HepG2 (cell line): ENCODE measurements at regions not wholly inside any gene's neighbourhood (a gene's known extent, or its start where the extent isn't known, plus 50 kb on each side); places are given as distances from the start of the nearest gene placed in this dataset.

Source experiments
- ATAC-seq: fragments of 200-7000 bp; cut with Tn5 transposase; 3 replicates; pipeline ENCODE4 v1.9.1; 2020; ENCODE audit warnings: mild to moderate bottlenecking, moderate library complexity
- BruUV-seq: library from RNA; stranded (reverse); fragments of 400-500 nt; replicated peaks from 2 replicates; lab custom pipeline; 2021; lab: Mats Ljungman, UMichigan
- CTCF ChIA-PET: fragments of 300-600 bp; formaldehyde crosslinking; extraction: SDS; loops from one replicate; lab custom pipeline; 2021; ENCODE audit warnings: low total read pairs, inconsistent platforms, low intra/inter-chr PET ratio; lab: Yijun Ruan, JAX
- POLR2A ChIA-PET: fragments of 350-600 bp; sonication (Branson Sonifier 250); formaldehyde crosslinking; loops from one replicate; lab custom pipeline; 2020; ENCODE audit warnings: antibody characterized with exemption, inconsistent platforms; lab: Yijun Ruan, JAX
- DNase-seq: peaks from one replicate; pipeline ENCODE4 v3.0.0-alpha.2; 2015; ENCODE audit warnings: low spot score
- FAIRE-seq: peaks from 3 replicates; lab custom pipeline; 2011; peaks lifted over from hg19 to GRCh38; lab: Jason Lieb, UNC
- H2AFZ ChIP-seq: one replicate; pipeline ENCODE4 v1.6.1; 2011; ENCODE audit warnings: low read length, inconsistent platforms
- H3K27ac ChIP-seq: fragments of 300-600 bp; 3 replicates; pipeline ENCODE4 v1.8.0; 2011; ENCODE audit warnings: mixed run types, mild to moderate bottlenecking, mixed read lengths, low read length, inconsistent platforms; ENCODE audit not compliant: insufficient read depth; ENCODE audit errors: extremely low read length
- H3K27me3 ChIP-seq, 2 experiments: fragments of 200-600 bp in 1 of 2; 2 replicates in 1 of 2; 3 replicates in 1 of 2; pipeline versions ENCODE4 v1.6.0 to v1.8.0; 2011; ENCODE audit warnings: low read length in 2 of 2, mild to moderate bottlenecking in 2 of 2, moderate library complexity in 2 of 2, inconsistent platforms in 1 of 2; ENCODE audit not compliant: insufficient read depth in 2 of 2, control insufficient read depth in 1 of 2
- H3K36me3 ChIP-seq, 2 experiments: fragments of 200-600 bp in 1 of 2; replicated peaks in 1 of 2; 2 replicates in 1 of 2; 3 replicates in 1 of 2; pipeline versions ENCODE4 v1.5.1 to v1.8.0; 2011; ENCODE audit warnings: low read length in 2 of 2, inconsistent platforms in 1 of 2; ENCODE audit not compliant: insufficient read depth in 2 of 2, control insufficient read depth in 1 of 2
- H3K4me1 ChIP-seq: 2 replicates; pipeline ENCODE4 v1.5.1; 2012; ENCODE audit warnings: low read length, inconsistent platforms; ENCODE audit not compliant: insufficient read depth
- H3K4me2 ChIP-seq: 2 replicates; pipeline ENCODE4 v1.6.0; 2011; ENCODE audit warnings: low read depth, low read length, inconsistent platforms
- H3K4me3 ChIP-seq, 3 experiments: fragments of 200-600 bp in 1 of 3; sonication (generic), shearing (Covaris generic) in 1 of 3; replicated peaks in 1 of 3; 2 replicates each; pipeline ENCODE4 v1.5.1; 2011 to 2016; ENCODE audit warnings: low read length in 3 of 3, inconsistent platforms in 2 of 3, low read depth in 2 of 3, mild to moderate bottlenecking in 2 of 3, control low read depth in 1 of 3, mixed read lengths in 1 of 3; ENCODE audit not compliant: insufficient read depth in 1 of 3
- H3K79me2 ChIP-seq: one replicate; pipeline ENCODE4 v1.6.1; 2011; ENCODE audit warnings: low read length, inconsistent platforms; ENCODE audit not compliant: insufficient read depth
- H3K9ac ChIP-seq: 2 replicates; pipeline ENCODE4 v1.6.0; 2011; ENCODE audit warnings: mild to moderate bottlenecking, low read depth, low read length, inconsistent platforms; ENCODE audit not compliant: insufficient read depth
- H3K9me3 ChIP-seq: 2 replicates; pipeline ENCODE4 v1.5.1; 2012; ENCODE audit warnings: mild to moderate bottlenecking, low read length
- H4K20me1 ChIP-seq: 2 replicates; pipeline ENCODE4 v1.6.0; 2011; ENCODE audit warnings: inconsistent platforms, mild to moderate bottlenecking, low read length, moderate library complexity; ENCODE audit not compliant: insufficient read depth
- DNMT3B ChIP-seq: conservative IDR thresholded peaks from 2 replicates; pipeline ENCODE4 v1.6.1; 2016; ENCODE audit warnings: missing biosample characterization, control low read depth
- HNF4A ChIP-seq: sonication (generic); formaldehyde crosslinking; IDR thresholded peaks from 2 replicates; pipeline ENCODE4 v1.4.0; 2020; ENCODE audit warnings: missing genetic modification reagents
- JARID2 ChIP-seq: sonication (generic); formaldehyde crosslinking; IDR thresholded peaks from 2 replicates; pipeline ENCODE4 v1.8.1; 2023; ENCODE audit warnings: missing genetic modification reagents, inconsistent platforms; ENCODE audit not compliant: insufficient replicate concordance
- KLF9 ChIP-seq: IDR thresholded peaks from 2 replicates; pipeline ENCODE4 v1.6.1; 2016; ENCODE audit warnings: low read depth
- MTA1 ChIP-seq: sonication (generic); formaldehyde crosslinking; IDR thresholded peaks from 2 replicates; pipeline ENCODE4 v1.4.0; 2020; ENCODE audit warnings: missing genetic modification reagents, mild to moderate bottlenecking, borderline replicate concordance
- NR2F1 ChIP-seq, 2 experiments: fragments of 450-650 bp in 1 of 2; formaldehyde crosslinking in 1 of 2; IDR thresholded peaks; 2 replicates each; pipeline versions ENCODE4 v1.5.0 to v1.6.1; 2016 to 2020; ENCODE audit warnings: mild to moderate bottlenecking in 1 of 2, missing compliant biosample characterization in 1 of 2, missing genetic modification reagents in 1 of 2, moderate library complexity in 1 of 2
- RORA ChIP-seq: sonication (generic); formaldehyde crosslinking; IDR thresholded peaks from 2 replicates; pipeline ENCODE4 v1.5.0; 2020; ENCODE audit warnings: mild to moderate bottlenecking, missing genetic modification reagents, moderate library complexity
- SNRNP70 ChIP-seq: fragments of 200-400 bp; formaldehyde crosslinking; IDR thresholded peaks from 2 replicates; pipeline ENCODE4 v1.6.1; 2017; ENCODE audit warnings: mild to moderate bottlenecking, low read depth, low read length, moderate library complexity
- ZNF678 ChIP-seq: sonication (generic); formaldehyde crosslinking; IDR thresholded peaks from 2 replicates; pipeline ENCODE4 v1.4.0; 2020; ENCODE audit warnings: mild to moderate bottlenecking, missing genetic modification reagents
- WGBS: methylation state at CpG from one replicate; pipeline ENCODE4 v1.1.6; 2017; ENCODE audit warnings: low lambda C conversion rate; 5-methylcytosine and 5-hydroxymethylcytosine counted together
- in situ Hi-C: cut with HindIII; loops from 2 replicates; pipeline ENCODE4 v1.10.0; 2017; ENCODE audit warnings: low pct_unique_long_range_greater_than_20kb; ENCODE audit not compliant: extremely low pct_ligation_motif_present
- intact Hi-C: fragments of 100-400 bp; cut with micrococcal nuclease; formaldehyde crosslinking; loops from one replicate; pipeline ENCODE4 v1.10.0; 2022; ENCODE audit not compliant: unreplicated experiment
- TF ChIP-seq, protein P1 (sequence below): IDR thresholded peaks from 2 replicates; pipeline ENCODE4 v1.4.0; 2020; ENCODE audit warnings: mild to moderate bottlenecking, missing genetic modification reagents

DNA sequence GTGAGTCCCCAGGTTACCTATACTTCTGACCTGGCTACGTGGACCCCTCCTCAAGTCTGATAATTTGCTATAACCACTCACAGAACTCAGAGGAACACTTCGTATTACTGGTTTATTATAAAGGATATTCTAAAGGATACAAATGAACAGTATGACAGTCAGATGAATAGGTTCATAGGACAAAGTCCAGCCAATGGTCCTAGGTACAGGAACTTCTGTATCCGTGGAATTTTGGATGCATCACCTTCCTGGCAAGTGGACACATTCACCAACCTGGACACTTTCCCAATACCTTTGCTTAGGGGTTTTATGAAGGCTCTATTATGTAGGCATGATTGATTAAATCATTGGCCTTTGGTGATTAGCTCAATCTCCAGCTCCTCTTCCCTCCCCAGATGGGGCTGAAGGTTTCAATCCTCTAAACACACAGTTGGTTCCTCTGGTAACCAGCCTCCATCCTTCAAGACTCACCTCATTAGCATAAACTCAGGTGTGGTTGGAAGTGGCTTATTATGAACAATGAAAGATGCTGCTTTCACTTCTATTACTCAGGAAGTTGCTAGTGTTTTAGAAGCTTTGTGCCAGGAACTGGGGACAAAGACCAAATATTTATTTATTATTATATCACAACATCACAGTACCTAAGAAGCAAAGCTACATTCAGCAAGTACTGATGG lies 149.6 kb upstream of the ELL2 start:
- in situ Hi-C loops = loop anchor here (5.0 kb wide), 1 partner anchor 149 kb away; the partner anchor contains the start of gene ELL2

More for the DNA sequence above, 149.6 kb upstream of the ELL2 start:
- intact Hi-C loops = loop anchor here (10.0 kb wide), 1 partner anchor 466 kb away; the partner anchor contains the start of gene RFESD
- no peak overlapping the region for H3K4me2 ChIP-seq
- peaks cover 68% of the 10 kb centered on the region for H3K4me1 ChIP-seq
- BruUV-seq = no TSS peak
- H2AFZ ChIP-seq = no peak overlapping the region
- DNase-seq = peak; percentile 30
- H3K27ac ChIP-seq = peak overlapping the region; percentile 32
- 0 out of 2 replicates have a peak, but pooled peaks have one; percentile 10 for TF ChIP-seq HNF4A (CRISPR knock-in tag)
- TF ChIP-seq ZNF678 (CRISPR knock-in tag) = no peak
- no peak for TF ChIP-seq JARID2 (CRISPR knock-in tag)
- TF ChIP-seq, protein P1, sequence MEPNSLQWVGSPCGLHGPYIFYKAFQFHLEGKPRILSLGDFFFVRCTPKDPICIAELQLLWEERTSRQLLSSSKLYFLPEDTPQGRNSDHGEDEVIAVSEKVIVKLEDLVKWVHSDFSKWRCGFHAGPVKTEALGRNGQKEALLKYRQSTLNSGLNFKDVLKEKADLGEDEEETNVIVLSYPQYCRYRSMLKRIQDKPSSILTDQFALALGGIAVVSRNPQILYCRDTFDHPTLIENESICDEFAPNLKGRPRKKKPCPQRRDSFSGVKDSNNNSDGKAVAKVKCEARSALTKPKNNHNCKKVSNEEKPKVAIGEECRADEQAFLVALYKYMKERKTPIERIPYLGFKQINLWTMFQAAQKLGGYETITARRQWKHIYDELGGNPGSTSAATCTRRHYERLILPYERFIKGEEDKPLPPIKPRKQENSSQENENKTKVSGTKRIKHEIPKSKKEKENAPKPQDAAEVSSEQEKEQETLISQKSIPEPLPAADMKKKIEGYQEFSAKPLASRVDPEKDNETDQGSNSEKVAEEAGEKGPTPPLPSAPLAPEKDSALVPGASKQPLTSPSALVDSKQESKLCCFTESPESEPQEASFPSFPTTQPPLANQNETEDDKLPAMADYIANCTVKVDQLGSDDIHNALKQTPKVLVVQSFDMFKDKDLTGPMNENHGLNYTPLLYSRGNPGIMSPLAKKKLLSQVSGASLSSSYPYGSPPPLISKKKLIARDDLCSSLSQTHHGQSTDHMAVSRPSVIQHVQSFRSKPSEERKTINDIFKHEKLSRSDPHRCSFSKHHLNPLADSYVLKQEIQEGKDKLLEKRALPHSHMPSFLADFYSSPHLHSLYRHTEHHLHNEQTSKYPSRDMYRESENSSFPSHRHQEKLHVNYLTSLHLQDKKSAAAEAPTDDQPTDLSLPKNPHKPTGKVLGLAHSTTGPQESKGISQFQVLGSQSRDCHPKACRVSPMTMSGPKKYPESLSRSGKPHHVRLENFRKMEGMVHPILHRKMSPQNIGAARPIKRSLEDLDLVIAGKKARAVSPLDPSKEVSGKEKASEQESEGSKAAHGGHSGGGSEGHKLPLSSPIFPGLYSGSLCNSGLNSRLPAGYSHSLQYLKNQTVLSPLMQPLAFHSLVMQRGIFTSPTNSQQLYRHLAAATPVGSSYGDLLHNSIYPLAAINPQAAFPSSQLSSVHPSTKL (CRISPR knock-in tag) = 0 out of 2 replicates have a peak, but pooled peaks have one; percentile 17
- no peak for TF ChIP-seq RORA (CRISPR knock-in tag)
- no peak for TF ChIP-seq KLF9
- TF ChIP-seq MTA1 (CRISPR knock-in tag) = no peak
- TF ChIP-seq NR2F1 (CRISPR knock-in tag; IDR thresholded peaks at IDR 0.05) = no peak
- TF ChIP-seq DNMT3B (CRISPR knock-in tag) = 0 out of 2 replicates have a peak, but pooled peaks have one; percentile 37
- TF ChIP-seq SNRNP70 = no peak
- TF ChIP-seq, all 625 proteins: peak for 3
- no peaks in the 10 kb centered on the region for H3K9me3 ChIP-seq
- FAIRE-seq (no peak), ATAC-seq (no peak)
- peaks cover under 1% of the 10 kb centered on the region for H3K79me2 ChIP-seq
- no peaks in the 10 kb centered on the region for H3K36me3 ChIP-seq
- no peaks in the 10 kb centered on the region for H4K20me1 ChIP-seq
- WGBS = 98% methylated on average over 3 of the region's 3 CpGs
- H3K27me3 ChIP-seq = no peaks in the 10 kb centered on the region
- no peak overlapping the region for H3K9ac ChIP-seq
- POLR2A ChIA-PET = no interaction called here
- H3K4me3 ChIP-seq = no peak overlapping the region
- CTCF ChIA-PET = no interaction called here
